HG03103 (cell line): ENCODE measurements at regions not wholly inside any gene's neighbourhood (a gene's known extent, or its start where the extent isn't known, plus 50 kb on each side); places are given as distances from the start of the nearest gene placed in this dataset.

Experiments used
- ATAC-seq: cut with Tn5 transposase; IDR thresholded peaks from one replicate; pipeline ENCODE4 v1.9.1; 2021; ENCODE audit warnings: low read depth; ENCODE audit not compliant: unreplicated experiment

GRCh38 chr11:15859411-15859810 is 496.9 kb downstream of the SOX6 start:
- no peak for ATAC-seq

- ATAC-seq = no peak
Observed at GRCh38 chr11:15861256-15861655, 495.1 kb downstream of the SOX6 start.

GRCh38 chr11:15863411-15863810 is 492.9 kb downstream of the SOX6 start:
- no peak for ATAC-seq

GRCh38 chr11:15864026-15864805 is 492.1 kb downstream of the SOX6 start:
- no peak for ATAC-seq

GRCh38 chr11:15865212-15865987 is 490.9 kb downstream of the SOX6 start:
- no peak for ATAC-seq

- ATAC-seq = no peak
Observed at GRCh38 chr11:15867871-15868270, 488.5 kb downstream of the SOX6 start.

- ATAC-seq = no peak
Observed at GRCh38 chr11:15870911-15871310, 485.4 kb downstream of the SOX6 start.

- ATAC-seq = no peak
Observed at GRCh38 chr11:15871904-15872626, 484.3 kb downstream of the SOX6 start.

- no peak for ATAC-seq
Observed at GRCh38 chr11:15873501-15873900, 482.8 kb downstream of the SOX6 start.

- no peak for ATAC-seq
Observed at GRCh38 chr11:15874704-15875103, 481.6 kb downstream of the SOX6 start.

- ATAC-seq = no peak
Observed at GRCh38 chr11:15875393-15875792, 481.0 kb downstream of the SOX6 start.

GRCh38 chr11:15875943-15876342 is 480.4 kb downstream of the SOX6 start:
- ATAC-seq = no peak

- ATAC-seq = no peak
Observed at GRCh38 chr11:15878756-15879155, 477.6 kb downstream of the SOX6 start.

GRCh38 chr11:15880291-15880690 is 476.1 kb downstream of the SOX6 start:
- no peak for ATAC-seq

GRCh38 chr11:15882876-15883454 is 473.4 kb downstream of the SOX6 start:
- ATAC-seq = no peak

- ATAC-seq = no peak
Observed at GRCh38 chr11:15883455-15883920, 472.9 kb downstream of the SOX6 start.

- no peak for ATAC-seq
Observed at GRCh38 chr11:15884141-15884540, 472.2 kb downstream of the SOX6 start.

GRCh38 chr11:15884777-15885540 is 471.4 kb downstream of the SOX6 start:
- no peak for ATAC-seq

- no peak for ATAC-seq
Observed at GRCh38 chr11:15885854-15886253, 470.5 kb downstream of the SOX6 start.

GRCh38 chr11:15886299-15886698 is 470.0 kb downstream of the SOX6 start:
- no peak for ATAC-seq
